ENCODE measurements at regions not wholly inside any gene's neighbourhood (a gene's known extent, or its start where the extent isn't known, plus 50 kb on each side); places are given as distances from the start of the nearest gene placed in this dataset.

DNA sequence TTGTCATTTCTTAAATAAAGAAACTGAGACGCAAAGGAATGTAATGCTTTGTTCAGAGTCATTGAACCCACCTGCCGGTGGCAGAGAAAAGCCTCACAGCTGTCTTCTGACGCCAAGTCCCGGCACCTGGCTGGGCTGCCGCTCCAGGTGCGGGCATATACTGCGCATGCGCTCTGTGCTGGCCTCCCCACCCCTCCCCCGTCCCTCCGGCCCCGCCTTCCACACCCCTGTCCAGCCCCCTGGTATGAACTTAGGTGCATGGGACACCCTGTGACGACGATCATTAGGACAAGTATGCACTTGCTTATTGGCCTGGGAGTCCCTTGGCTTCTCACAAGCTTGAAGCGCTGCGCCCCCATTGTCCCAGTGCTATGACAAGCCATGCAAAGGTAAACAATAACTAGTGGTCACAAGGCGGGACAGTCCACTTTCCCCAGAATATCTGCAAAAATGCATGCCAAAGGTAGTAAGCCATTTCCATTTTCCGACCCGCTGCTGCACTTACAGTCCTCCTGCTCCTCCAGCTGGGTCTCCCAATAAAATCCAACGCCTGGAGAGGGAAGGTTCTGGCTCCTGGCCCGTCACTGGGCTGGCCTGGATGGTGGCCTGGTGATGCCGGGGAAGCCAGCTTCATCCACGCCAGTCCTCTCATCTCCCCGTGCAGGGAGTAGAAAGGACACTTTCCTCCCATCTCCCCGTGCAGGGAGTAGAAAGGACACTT is 100.4 kb downstream of the PSMG1 start:
- TF ChIP-seq, protein P1, sequence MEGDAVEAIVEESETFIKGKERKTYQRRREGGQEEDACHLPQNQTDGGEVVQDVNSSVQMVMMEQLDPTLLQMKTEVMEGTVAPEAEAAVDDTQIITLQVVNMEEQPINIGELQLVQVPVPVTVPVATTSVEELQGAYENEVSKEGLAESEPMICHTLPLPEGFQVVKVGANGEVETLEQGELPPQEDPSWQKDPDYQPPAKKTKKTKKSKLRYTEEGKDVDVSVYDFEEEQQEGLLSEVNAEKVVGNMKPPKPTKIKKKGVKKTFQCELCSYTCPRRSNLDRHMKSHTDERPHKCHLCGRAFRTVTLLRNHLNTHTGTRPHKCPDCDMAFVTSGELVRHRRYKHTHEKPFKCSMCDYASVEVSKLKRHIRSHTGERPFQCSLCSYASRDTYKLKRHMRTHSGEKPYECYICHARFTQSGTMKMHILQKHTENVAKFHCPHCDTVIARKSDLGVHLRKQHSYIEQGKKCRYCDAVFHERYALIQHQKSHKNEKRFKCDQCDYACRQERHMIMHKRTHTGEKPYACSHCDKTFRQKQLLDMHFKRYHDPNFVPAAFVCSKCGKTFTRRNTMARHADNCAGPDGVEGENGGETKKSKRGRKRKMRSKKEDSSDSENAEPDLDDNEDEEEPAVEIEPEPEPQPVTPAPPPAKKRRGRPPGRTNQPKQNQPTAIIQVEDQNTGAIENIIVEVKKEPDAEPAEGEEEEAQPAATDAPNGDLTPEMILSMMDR (IDR thresholded peaks at IDR 0.05), result no peak
- H3K27ac ChIP-seq, result peak overlapping the region in 2 of 10 donors; percentile 15 to 38
- intact Hi-C loops (cut with DNase I), result loop anchor here in 2 of 10 donors (10.0 kb wide), 2 partner anchors 168 to 178 kb away; no protein-coding TSS in a partner anchor
- H3K4me3 ChIP-seq, result peak overlapping the region in 1 of 10 donors; percentile 5
- H3K36me3 ChIP-seq, result no peaks in the 10 kb centered on the region
- H3K9me3 ChIP-seq, result no peaks in the 10 kb centered on the region
- 56 to 72% methylated on average over 24 of the region's 24 CpGs for WGBS, 2 donors
- no peak for ATAC-seq
- peaks cover 0 to 55% (median 27%) of the 10 kb centered on the region in 9 donors for H3K4me1 ChIP-seq
- no peak for DNase-seq
- H3K27me3 ChIP-seq, result no peaks in the 10 kb centered on the region

DNA sequence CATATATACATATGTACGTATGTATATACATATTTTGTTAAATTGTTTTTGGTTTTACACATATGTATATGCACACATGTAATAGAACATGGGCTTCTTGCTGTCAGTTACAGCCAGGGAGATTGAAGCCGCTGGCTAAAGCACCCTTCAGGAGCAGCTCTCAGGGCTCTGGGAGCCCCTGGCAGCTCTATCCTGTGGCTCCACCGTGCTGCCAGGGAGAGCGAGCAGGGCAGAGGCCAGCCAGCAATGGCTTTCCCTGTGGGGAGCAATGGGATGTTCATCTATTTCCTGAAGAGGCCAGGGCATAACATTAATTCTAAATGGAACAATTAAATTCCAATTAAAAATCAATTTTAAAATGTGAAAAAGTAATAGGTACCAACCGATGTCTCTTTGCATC is 102.9 kb downstream of the PSMG1 start:
- Histone ChIP-seq H3K4me3 (no peak overlapping the region), H3K4me1 (peaks cover 0 to 49% (median 7%) of the 10 kb centered on the region in 9 donors), H3K36me3 (no peaks in the 10 kb centered on the region), H3K9me3 (peaks cover 0 to 7% (median 0%) of the 10 kb centered on the region in 11 donors), H3K27ac (no peak overlapping the region), H3K27me3 (no peaks in the 10 kb centered on the region)
- ATAC-seq (peak in 2 of 8 donors; percentile 27 to 68), DNase-seq (no peak)
- intact Hi-C loops (cut with DNase I), result loop anchor here in 2 of 10 donors (10.0 kb wide), 2 partner anchors 166 to 176 kb away; no protein-coding TSS in a partner anchor
- WGBS, 2 donors, result 86 to 88% methylated on average over 5 of the region's 5 CpGs
- TF ChIP-seq, protein P1 (IDR thresholded peaks at IDR 0.05), result peak in 1 of 9 donors; percentile 35

DNA sequence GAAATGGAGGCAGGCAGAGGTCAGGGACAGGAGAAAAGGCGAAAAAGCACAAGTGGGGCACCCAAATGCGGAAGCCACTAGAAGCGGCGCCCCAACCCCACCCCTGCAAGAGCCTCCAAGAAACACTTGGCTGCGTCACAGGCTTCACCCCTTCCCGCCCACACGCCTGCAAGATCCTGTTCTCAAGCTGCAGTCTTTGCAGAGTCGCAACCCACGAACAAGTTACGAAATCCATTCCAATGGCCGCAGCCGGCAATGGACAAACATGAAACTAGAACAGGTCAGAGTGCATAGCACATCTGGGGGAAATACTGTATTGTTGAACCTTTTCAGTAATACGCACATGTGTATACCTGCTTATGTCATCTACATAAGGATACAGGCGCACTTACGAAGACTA is 103.6 kb downstream of the PSMG1 start:
- Histone ChIP-seq H3K4me3 (no peak overlapping the region), H3K27me3 (no peaks in the 10 kb centered on the region), H3K4me1 (peaks cover 0 to 44% (median 7%) of the 10 kb centered on the region in 9 donors), H3K9me3 (peaks cover 0 to 13% (median 0%) of the 10 kb centered on the region in 11 donors), H3K27ac (peak overlapping the region in 1 of 10 donors; percentile 78), H3K36me3 (no peaks in the 10 kb centered on the region)
- intact Hi-C loops (cut with DNase I), result loop anchor here in 2 of 10 donors (10.0 kb wide), 2 partner anchors 165 to 175 kb away; no protein-coding TSS in a partner anchor
- DNase-seq, result peak; percentile 54 to 64
- TF ChIP-seq, protein P1 (IDR thresholded peaks at IDR 0.05), result no peak
- peak in 7 of 8 donors; percentile 26 to 76 (median 63) for ATAC-seq
- WGBS, 2 donors, result 78% methylated on average over 15 of the region's 15 CpGs

DNA sequence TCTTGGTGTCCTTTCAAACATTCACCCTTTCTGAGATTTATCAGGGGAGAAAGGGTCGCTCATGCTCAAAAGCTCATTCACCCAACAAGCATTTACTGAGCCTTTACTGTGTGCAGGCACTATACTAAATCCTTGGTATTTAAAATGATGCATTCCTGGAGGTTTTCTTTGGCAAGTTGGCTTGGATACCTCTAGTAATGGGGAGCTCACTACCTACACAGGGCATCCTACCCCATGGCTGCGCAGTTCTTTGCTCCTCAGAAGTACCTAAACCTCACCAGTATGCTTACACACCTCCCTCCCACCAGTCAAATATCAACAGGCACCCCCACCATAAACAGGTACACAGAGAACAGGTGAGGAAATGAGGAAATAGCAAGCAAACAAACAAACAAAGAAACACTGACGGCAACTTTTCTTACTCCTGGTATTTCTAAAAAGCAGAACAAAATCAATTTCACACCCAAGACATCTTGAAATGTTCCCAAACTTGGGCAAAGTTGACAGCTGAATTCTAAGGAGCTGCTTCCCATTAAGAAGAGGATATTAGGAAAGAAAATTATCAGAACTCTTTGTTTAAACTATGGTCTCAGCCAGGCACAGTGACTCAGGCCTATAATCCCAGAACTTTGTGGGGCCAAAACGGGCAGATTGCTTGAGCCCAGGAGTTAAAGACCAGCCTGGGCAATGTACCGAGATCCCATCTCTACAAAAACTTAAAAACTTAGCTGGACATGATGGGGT is 104.8 kb downstream of the PSMG1 start:
- 91 to 96% methylated on average over 5 of the region's 5 CpGs for WGBS, 2 donors
- Histone ChIP-seq H3K27ac (peak overlapping the region in 1 of 10 donors; percentile 78), H3K4me3 (no peak overlapping the region), H3K4me1 (peaks cover 0 to 36% (median 7%) of the 10 kb centered on the region in 9 donors), H3K27me3 (no peaks in the 10 kb centered on the region), H3K36me3 (no peaks in the 10 kb centered on the region), H3K9me3 (peaks cover 0 to 14% (median 0%) of the 10 kb centered on the region in 11 donors)
- TF ChIP-seq, protein P1 (IDR thresholded peaks at IDR 0.05), result no peak
- ATAC-seq (no peak), DNase-seq (no peak)
- intact Hi-C loops (cut with DNase I), result no loop called here
